ENCODE measurements at regions not wholly inside any gene's neighbourhood (a gene's known extent, or its start where the extent isn't known, plus 50 kb on each side); places are given as distances from the start of the nearest gene placed in this dataset.
"Not testable (repeated sequence)": the region's sequence is repeated elsewhere in the genome, so short reads cannot be mapped to it uniquely, and the experiment has no call there.

DNA sequence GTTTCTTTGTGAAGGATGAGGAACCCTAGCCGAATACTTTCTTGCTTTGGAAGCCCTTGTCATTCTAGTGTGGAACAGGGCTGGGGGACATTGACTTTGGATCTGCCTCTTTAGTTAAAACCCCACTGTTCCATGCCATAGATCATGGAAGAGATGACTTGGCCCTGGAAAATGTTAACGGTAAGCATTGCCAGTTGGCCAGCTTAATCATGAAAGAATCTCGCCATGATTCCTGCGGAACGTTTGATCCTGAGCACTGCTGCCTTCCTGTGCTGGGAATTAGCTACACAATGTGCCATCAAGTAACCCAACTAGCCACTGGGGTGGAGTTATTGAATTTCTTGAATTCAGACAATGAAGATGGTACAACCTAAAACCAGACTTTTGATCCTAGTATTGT lies 177.6 kb upstream of the FZD8 start:
- Histone ChIP-seq H3K4me1 (ENCODE audit: low read length) (peaks cover 37% of the 10 kb centered on the region), H3K27me3 (ENCODE audit: low read depth, low read length) (no peaks in the 10 kb centered on the region), H3K4me2 (ENCODE audit: low read length) (no peak overlapping the region)

DNA sequence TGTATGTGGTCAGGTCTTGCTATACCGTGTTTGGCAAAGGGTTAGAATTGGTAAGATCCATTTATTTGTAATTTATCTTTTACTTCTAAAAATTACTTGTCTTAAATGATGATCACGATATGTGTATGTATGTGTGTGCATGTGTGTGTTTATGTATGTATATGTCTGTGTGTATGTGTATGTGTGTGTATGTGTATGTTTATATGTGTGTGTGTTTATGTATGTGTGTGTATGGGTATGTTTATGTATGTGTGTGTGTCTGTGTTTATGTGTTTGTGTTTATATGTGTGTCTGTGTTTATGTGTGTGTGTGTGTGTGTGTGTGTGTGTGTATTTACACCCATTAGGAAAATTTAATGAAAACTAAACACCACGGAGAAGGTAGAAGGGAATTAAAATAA lies 176.9 kb upstream of the FZD8 start:
- Histone ChIP-seq H3K4me2 (ENCODE audit: low read length) (no peak overlapping the region), H3K36me3 (replicated peaks; ENCODE audit: low read depth, low read length) (no peaks in the 10 kb centered on the region), H3K27me3 (ENCODE audit: low read depth, low read length) (no peaks in the 10 kb centered on the region), H3K9me3 (ENCODE audit: insufficient read depth, low read length) (no peaks in the 10 kb centered on the region), H2AFZ (ENCODE audit: low read depth, low read length) (no peak overlapping the region), H3K4me1 (ENCODE audit: low read length) (peaks cover 37% of the 10 kb centered on the region), H3K4me3 (ENCODE audit: low read length) (no peak overlapping the region), H3K27ac (ENCODE audit: low read length) (no peak overlapping the region), H3K9ac (ENCODE audit: low read length) (no peak overlapping the region), H3K79me2 (ENCODE audit: low read length) (no peaks in the 10 kb centered on the region), H4K20me1 (ENCODE audit: insufficient read depth, low read length) (no peaks in the 10 kb centered on the region)
- TF ChIP-seq, protein P1, sequence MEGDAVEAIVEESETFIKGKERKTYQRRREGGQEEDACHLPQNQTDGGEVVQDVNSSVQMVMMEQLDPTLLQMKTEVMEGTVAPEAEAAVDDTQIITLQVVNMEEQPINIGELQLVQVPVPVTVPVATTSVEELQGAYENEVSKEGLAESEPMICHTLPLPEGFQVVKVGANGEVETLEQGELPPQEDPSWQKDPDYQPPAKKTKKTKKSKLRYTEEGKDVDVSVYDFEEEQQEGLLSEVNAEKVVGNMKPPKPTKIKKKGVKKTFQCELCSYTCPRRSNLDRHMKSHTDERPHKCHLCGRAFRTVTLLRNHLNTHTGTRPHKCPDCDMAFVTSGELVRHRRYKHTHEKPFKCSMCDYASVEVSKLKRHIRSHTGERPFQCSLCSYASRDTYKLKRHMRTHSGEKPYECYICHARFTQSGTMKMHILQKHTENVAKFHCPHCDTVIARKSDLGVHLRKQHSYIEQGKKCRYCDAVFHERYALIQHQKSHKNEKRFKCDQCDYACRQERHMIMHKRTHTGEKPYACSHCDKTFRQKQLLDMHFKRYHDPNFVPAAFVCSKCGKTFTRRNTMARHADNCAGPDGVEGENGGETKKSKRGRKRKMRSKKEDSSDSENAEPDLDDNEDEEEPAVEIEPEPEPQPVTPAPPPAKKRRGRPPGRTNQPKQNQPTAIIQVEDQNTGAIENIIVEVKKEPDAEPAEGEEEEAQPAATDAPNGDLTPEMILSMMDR (IDR thresholded peaks at IDR 0.05; ENCODE audit: low read depth, low read length): no peak
- no peak for TF ChIP-seq EZH2phosphoT487 (IDR thresholded peaks at IDR 0.05; ENCODE audit: low read depth)

More for the DNA sequence above, 177.6 kb upstream of the FZD8 start:
- Histone ChIP-seq H3K4me3 (ENCODE audit: low read length) (no peak overlapping the region), H3K9me3 (ENCODE audit: insufficient read depth, low read length) (no peaks in the 10 kb centered on the region), H3K9ac (ENCODE audit: low read length) (no peak overlapping the region; the same call in 1 of the 2 replicates), H4K20me1 (ENCODE audit: insufficient read depth, low read length) (no peaks in the 10 kb centered on the region), H3K36me3 (replicated peaks; ENCODE audit: low read depth, low read length) (no peaks in the 10 kb centered on the region), H3K79me2 (ENCODE audit: low read length) (no peaks in the 10 kb centered on the region), H2AFZ (ENCODE audit: low read depth, low read length) (no peak overlapping the region), H3K27ac (ENCODE audit: low read length) (peak overlapping the region; percentile 92)
- TF ChIP-seq EZH2phosphoT487 (IDR thresholded peaks at IDR 0.05; ENCODE audit: low read depth): no peak
- TF ChIP-seq, protein P1 (IDR thresholded peaks at IDR 0.05; ENCODE audit: low read depth, low read length): no peak

DNA sequence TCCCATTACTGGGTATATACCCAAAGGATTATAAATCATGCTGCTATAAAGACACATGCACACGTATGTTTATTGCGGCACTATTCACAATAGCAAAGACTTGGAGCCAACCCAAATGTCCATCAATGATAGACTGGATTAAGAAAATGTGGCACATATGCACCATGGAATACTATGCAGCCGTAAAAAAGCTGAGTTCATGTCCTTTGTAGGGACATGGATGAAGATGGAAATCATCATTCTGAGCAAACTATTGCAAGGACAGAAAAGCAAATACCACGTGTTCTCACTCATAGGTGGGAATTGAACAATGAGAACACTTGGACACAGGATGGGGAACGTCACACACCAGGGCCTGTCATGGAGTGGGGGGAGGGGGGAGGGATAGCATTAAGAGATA lies 175.0 kb upstream of the FZD8 start:
- not testable (repeated sequence) for H3K27ac ChIP-seq (ENCODE audit: low read length); H2AFZ ChIP-seq (ENCODE audit: low read depth, low read length); H3K4me3 ChIP-seq (ENCODE audit: low read length); H3K79me2 ChIP-seq (ENCODE audit: low read length); H4K20me1 ChIP-seq (ENCODE audit: insufficient read depth, low read length); H3K9ac ChIP-seq (ENCODE audit: low read length); H3K36me3 ChIP-seq (replicated peaks; ENCODE audit: low read depth, low read length); H3K4me2 ChIP-seq (ENCODE audit: low read length); H3K9me3 ChIP-seq (ENCODE audit: insufficient read depth, low read length); H3K27me3 ChIP-seq (ENCODE audit: low read depth, low read length)
- peaks cover 28% of the 10 kb centered on the region for H3K4me1 ChIP-seq (ENCODE audit: low read length)

DNA sequence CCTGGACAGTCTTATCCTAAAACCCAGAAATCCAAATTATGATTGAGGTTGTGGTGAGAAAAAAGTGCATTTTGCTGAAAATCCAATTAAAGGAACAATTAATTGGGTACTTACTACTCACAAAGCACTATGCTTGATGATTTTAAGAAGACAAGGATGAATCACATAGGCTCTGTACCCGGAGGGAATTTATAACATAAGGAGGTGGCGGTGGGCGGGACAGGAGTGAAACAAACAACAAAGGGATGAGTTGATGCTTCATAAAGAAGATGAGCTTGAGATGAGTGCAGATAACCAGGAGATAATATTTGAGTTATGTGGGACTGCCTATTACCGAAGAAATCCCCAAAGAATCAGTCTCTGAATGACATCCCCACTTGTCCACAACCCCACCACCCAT lies 171.1 kb upstream of the FZD8 start:
- Histone ChIP-seq H3K79me2 (ENCODE audit: low read length) (no peaks in the 10 kb centered on the region), H3K27ac (ENCODE audit: low read length) (no peak overlapping the region), H3K4me3 (ENCODE audit: low read length) (no peak overlapping the region), H3K36me3 (replicated peaks; ENCODE audit: low read depth, low read length) (no peaks in the 10 kb centered on the region), H3K4me1 (ENCODE audit: low read length) (no peaks in the 10 kb centered on the region), H3K9me3 (ENCODE audit: insufficient read depth, low read length) (no peaks in the 10 kb centered on the region), H3K9ac (ENCODE audit: low read length) (no peak overlapping the region), H4K20me1 (ENCODE audit: insufficient read depth, low read length) (no peaks in the 10 kb centered on the region), H3K4me2 (ENCODE audit: low read length) (no peak overlapping the region), H2AFZ (ENCODE audit: low read depth, low read length) (no peak overlapping the region), H3K27me3 (ENCODE audit: low read depth, low read length) (no peaks in the 10 kb centered on the region)
- TF ChIP-seq EZH2phosphoT487 (IDR thresholded peaks at IDR 0.05; ENCODE audit: low read depth): no peak
- TF ChIP-seq, protein P1 (IDR thresholded peaks at IDR 0.05; ENCODE audit: low read depth, low read length): no peak

DNA sequence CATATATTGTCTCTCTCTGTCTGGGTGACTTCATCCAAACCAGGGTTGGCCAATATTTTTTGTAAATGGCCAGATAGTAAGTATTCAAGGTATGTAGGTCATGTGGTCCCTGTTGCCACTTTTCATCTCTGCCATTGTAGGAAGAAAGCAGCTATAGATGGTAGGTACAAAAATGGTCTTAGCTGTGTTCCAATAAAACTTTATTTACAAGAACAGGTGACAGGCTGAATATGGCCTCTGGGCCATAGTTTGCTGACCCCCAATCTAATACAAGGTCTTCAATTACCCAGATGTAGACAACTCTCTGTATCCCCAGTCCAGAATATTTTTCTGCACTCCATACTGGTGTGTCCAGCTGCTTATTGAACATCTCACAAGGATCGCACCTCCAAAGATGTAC lies 166.2 kb upstream of the FZD8 start:
- H3K27ac ChIP-seq (ENCODE audit: low read length): no peak overlapping the region
- no peak overlapping the region for H3K4me3 ChIP-seq (ENCODE audit: low read length)
- H3K9me3 ChIP-seq (ENCODE audit: insufficient read depth, low read length): no peaks in the 10 kb centered on the region
- no peaks in the 10 kb centered on the region for H4K20me1 ChIP-seq (ENCODE audit: insufficient read depth, low read length)
- H3K9ac ChIP-seq (ENCODE audit: low read length): no peak overlapping the region
- H3K4me1 ChIP-seq (ENCODE audit: low read length): peaks cover 10% of the 10 kb centered on the region
- no peaks in the 10 kb centered on the region for H3K79me2 ChIP-seq (ENCODE audit: low read length)
- H3K36me3 ChIP-seq (replicated peaks; ENCODE audit: low read depth, low read length): no peaks in the 10 kb centered on the region
- H3K4me2 ChIP-seq (ENCODE audit: low read length): no peak overlapping the region
- no peaks in the 10 kb centered on the region for H3K27me3 ChIP-seq (ENCODE audit: low read depth, low read length)
- TF ChIP-seq, protein P1 (IDR thresholded peaks at IDR 0.05; ENCODE audit: low read depth, low read length): no peak
- no peak for TF ChIP-seq EZH2phosphoT487 (IDR thresholded peaks at IDR 0.05; ENCODE audit: low read depth)
- no peak overlapping the region for H2AFZ ChIP-seq (ENCODE audit: low read depth, low read length)

All from OCI-LY3 (cell line).